ENCODE measurements at regions not wholly inside any gene's neighbourhood (a gene's known extent, or its start where the extent isn't known, plus 50 kb on each side); places are given as distances from the start of the nearest gene placed in this dataset.

- H3K4me3 ChIP-seq (ENCODE audit: control insufficient read depth, low read depth, low read length), result no peak overlapping the region
- no peak for TF ChIP-seq CTCF (IDR thresholded peaks at IDR 0.05; ENCODE audit: control insufficient read depth, insufficient read depth, low read depth, low read length, missing control alignments)
- no peak for DNase-seq (ENCODE audit: low read depth)
Observed at GRCh38 chr15:61687651-61688050, 372.6 kb downstream of the VPS13C start.

GRCh38 chr15:61687124-61687523, 373.1 kb downstream of the VPS13C start:
- no peak for TF ChIP-seq CTCF (IDR thresholded peaks at IDR 0.05; ENCODE audit: control insufficient read depth, insufficient read depth, low read depth, low read length, missing control alignments)
- no peak for DNase-seq (ENCODE audit: low read depth)

GRCh38 chr15:61685971-61686370, 374.3 kb downstream of the VPS13C start:
- H3K4me3 ChIP-seq (ENCODE audit: control insufficient read depth, low read depth, low read length), result no peak overlapping the region
- no peak for TF ChIP-seq CTCF (IDR thresholded peaks at IDR 0.05; ENCODE audit: control insufficient read depth, insufficient read depth, low read depth, low read length, missing control alignments)
- no peak for DNase-seq (ENCODE audit: low read depth)

More at GRCh38 chr15:61687124-61687523, 373.1 kb downstream of the VPS13C start:
- no peak overlapping the region for H3K4me3 ChIP-seq (ENCODE audit: control insufficient read depth, low read depth, low read length)

- no peak for DNase-seq (ENCODE audit: low read depth)
- H3K4me3 ChIP-seq (ENCODE audit: control insufficient read depth, low read depth, low read length), result no peak overlapping the region
- no peak for TF ChIP-seq CTCF (IDR thresholded peaks at IDR 0.05; ENCODE audit: control insufficient read depth, insufficient read depth, low read depth, low read length, missing control alignments)
Observed at GRCh38 chr15:61685534-61685933, 374.7 kb downstream of the VPS13C start.

GRCh38 chr15:61684749-61685467, 375.3 kb downstream of the VPS13C start:
- no peak for TF ChIP-seq CTCF (IDR thresholded peaks at IDR 0.05; ENCODE audit: control insufficient read depth, insufficient read depth, low read depth, low read length, missing control alignments)
- no peak overlapping the region for H3K4me3 ChIP-seq (ENCODE audit: control insufficient read depth, low read depth, low read length)
- DNase-seq (ENCODE audit: low read depth), result no peak

- TF ChIP-seq CTCF (IDR thresholded peaks at IDR 0.05; ENCODE audit: control insufficient read depth, insufficient read depth, low read depth, low read length, missing control alignments), result no peak
- H3K4me3 ChIP-seq (ENCODE audit: control insufficient read depth, low read depth, low read length), result no peak overlapping the region
- DNase-seq (ENCODE audit: low read depth), result no peak
Observed at GRCh38 chr15:61682891-61683735, 377.1 kb downstream of the VPS13C start.

Data from AG09309 (cell line).